NT2/D1 (cell line): ENCODE measurements at regions not wholly inside any gene's neighbourhood (a gene's known extent, or its start where the extent isn't known, plus 50 kb on each side); places are given as distances from the start of the nearest gene placed in this dataset.

Source experiments
- SUZ12 ChIP-seq: IDR thresholded peaks from 2 replicates; pipeline ENCODE4 v1.6.1; 2011; ENCODE audit not compliant: insufficient read length, insufficient read depth; ENCODE audit errors: extremely low read depth
- YY1 ChIP-seq: IDR thresholded peaks from 2 replicates; pipeline ENCODE4 v1.6.1; 2011; ENCODE audit not compliant: insufficient read length, insufficient read depth

- no peak for TF ChIP-seq YY1
- no peak for TF ChIP-seq SUZ12
Observed at GRCh38 chr18:5759194-5759593, 136.1 kb downstream of the TMEM200C start.
